Omental fat pad (tissue), 3 donors: ENCODE measurements at regions not wholly inside any gene's neighbourhood (a gene's known extent, or its start where the extent isn't known, plus 50 kb on each side); places are given as distances from the start of the nearest gene placed in this dataset.

Experiments used
- ATAC-seq: fragments of 150-250 bp; one replicate; pipeline ENCODE4 v1.9.1; 2016; ENCODE audit warnings: mild to moderate bottlenecking, moderate library complexity; ENCODE audit not compliant: low FRiP score
- DNase-seq: peaks from one replicate; pipeline ENCODE4 v3.0.0-alpha.2; 2019; ENCODE audit warnings: low spot score
- CTCF ChIP-seq, 3 donors: fragments of 450-650 bp; IDR thresholded peaks; one replicate each; pipeline ENCODE4 v1.5.1; 2016 to 2017; ENCODE audit warnings: antibody characterized with exemption in 3 of 3, mild to moderate bottlenecking in 3 of 3, moderate library complexity in 2 of 3

- TF ChIP-seq CTCF (IDR thresholded peaks at IDR 0.05), result no peak
- no peak for ATAC-seq
- DNase-seq, result no peak
These were observed 69.9 kb upstream of the ARHGEF7 start for GRCh38 chr13:111045170-111045569.

- TF ChIP-seq CTCF (IDR thresholded peaks at IDR 0.05), result no peak
- no peak for DNase-seq
- no peak for ATAC-seq
These were observed 70.9 kb upstream of the ARHGEF7 start for GRCh38 chr13:111044087-111044830.

GRCh38 chr13:111043575-111043982, 71.5 kb upstream of the ARHGEF7 start:
- ATAC-seq (no peak), DNase-seq (no peak)
- TF ChIP-seq CTCF (IDR thresholded peaks at IDR 0.05), result no peak

- DNase-seq (no peak), ATAC-seq (no peak)
- no peak for TF ChIP-seq CTCF (IDR thresholded peaks at IDR 0.05)
These were observed 72.4 kb upstream of the ARHGEF7 start for GRCh38 chr13:111042661-111043226.

GRCh38 chr13:111040830-111041229, 74.3 kb upstream of the ARHGEF7 start:
- no peak for TF ChIP-seq CTCF (IDR thresholded peaks at IDR 0.05)
- no peak for ATAC-seq

GRCh38 chr13:111039735-111040134, 75.4 kb upstream of the ARHGEF7 start:
- DNase-seq (no peak), ATAC-seq (no peak)
- TF ChIP-seq CTCF (IDR thresholded peaks at IDR 0.05), result no peak

More at GRCh38 chr13:111040830-111041229, 74.3 kb upstream of the ARHGEF7 start:
- DNase-seq, result no peak

GRCh38 chr13:111038887-111039286, 76.2 kb upstream of the ARHGEF7 start:
- ATAC-seq, result no peak
- no peak for DNase-seq
- TF ChIP-seq CTCF (IDR thresholded peaks at IDR 0.05), result no peak
